ENCODE measurements at regions not wholly inside any gene's neighbourhood (a gene's known extent, or its start where the extent isn't known, plus 50 kb on each side); places are given as distances from the start of the nearest gene placed in this dataset.

- DNase-seq (ENCODE audit: extremely low read depth, low read depth), result no peak
- H3K4me3 ChIP-seq (replicated peaks; ENCODE audit: low read depth, low read length), result no peak overlapping the region
- TF ChIP-seq CTCF (IDR thresholded peaks at IDR 0.05; ENCODE audit: low read depth, low read length, missing control alignments), result no peak
Observed at GRCh38 chr10:1952126-1953095, 215.1 kb upstream of the ADARB2 start.

GRCh38 chr10:1950803-1951495 is 213.6 kb upstream of the ADARB2 start:
- TF ChIP-seq CTCF (IDR thresholded peaks at IDR 0.05; ENCODE audit: low read depth, low read length, missing control alignments), result no peak
- no peak overlapping the region for H3K4me3 ChIP-seq (replicated peaks; ENCODE audit: low read depth, low read length)
- DNase-seq (ENCODE audit: extremely low read depth, low read depth), result no peak

GRCh38 chr10:1947464-1948003 is 210.2 kb upstream of the ADARB2 start:
- H3K4me3 ChIP-seq (replicated peaks; ENCODE audit: low read depth, low read length), result no peak overlapping the region
- no peak for TF ChIP-seq CTCF (IDR thresholded peaks at IDR 0.05; ENCODE audit: low read depth, low read length, missing control alignments)
- DNase-seq (ENCODE audit: extremely low read depth, low read depth), result no peak

- TF ChIP-seq CTCF (IDR thresholded peaks at IDR 0.05; ENCODE audit: low read depth, low read length, missing control alignments), result no peak
- DNase-seq (ENCODE audit: extremely low read depth, low read depth), result no peak
- no peak overlapping the region for H3K4me3 ChIP-seq (replicated peaks; ENCODE audit: low read depth, low read length)
Observed at GRCh38 chr10:1944487-1944886, 207.2 kb upstream of the ADARB2 start.

- no peak for DNase-seq (ENCODE audit: extremely low read depth, low read depth)
- no peak for TF ChIP-seq CTCF (IDR thresholded peaks at IDR 0.05; ENCODE audit: low read depth, low read length, missing control alignments)
- no peak overlapping the region for H3K4me3 ChIP-seq (replicated peaks; ENCODE audit: low read depth, low read length)
Observed at GRCh38 chr10:1942478-1942877, 205.2 kb upstream of the ADARB2 start.

GRCh38 chr10:1939016-1939415 is 201.7 kb upstream of the ADARB2 start:
- no peak for DNase-seq (ENCODE audit: extremely low read depth, low read depth)
- TF ChIP-seq CTCF (IDR thresholded peaks at IDR 0.05; ENCODE audit: low read depth, low read length, missing control alignments), result no peak
- no peak overlapping the region for H3K4me3 ChIP-seq (replicated peaks; ENCODE audit: low read depth, low read length)

Data from HFF-Myc (cell line).